ENCODE measurements at regions not wholly inside any gene's neighbourhood (a gene's known extent, or its start where the extent isn't known, plus 50 kb on each side); places are given as distances from the start of the nearest gene placed in this dataset.
A peak's percentile ranks its signal among the peaks of the same experiment; 100 is the strongest.

DNA sequence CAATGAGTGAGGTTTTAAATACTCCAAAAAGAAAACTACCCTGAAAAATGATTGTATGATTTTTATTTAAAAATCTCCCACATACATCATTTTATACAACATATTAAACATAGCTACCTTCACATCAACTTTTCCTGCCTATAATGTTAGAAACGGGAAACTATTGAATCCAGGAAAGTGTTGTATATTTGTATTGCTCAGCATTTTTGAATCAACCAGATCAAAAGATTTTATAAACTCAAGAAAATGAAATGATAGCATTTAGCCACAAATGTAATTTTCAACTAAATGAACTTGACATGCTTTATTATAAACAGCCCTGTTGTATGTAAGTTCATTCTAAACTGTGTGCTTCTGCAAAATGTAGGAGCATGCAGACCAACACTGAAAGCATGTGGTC lies 124.6 kb upstream of the SLC10A2 start:
- DNase-seq (ENCODE audit: insufficient read length, low spot score) (no peak), FAIRE-seq (no peak)
- TF ChIP-seq TAF1 (IDR thresholded peaks at IDR 0.05; ENCODE audit: low read depth, low read length) (no peak), SPI1 (IDR thresholded peaks at IDR 0.05; ENCODE audit: low read depth, low read length) (no peak), POLR2A (IDR thresholded peaks at IDR 0.05; ENCODE audit: low read depth, low read length) (no peak), POU2F2 (IDR thresholded peaks at IDR 0.05; ENCODE audit: low read depth, low read length) (no peak), PAX5 (IDR thresholded peaks at IDR 0.05; ENCODE audit: insufficient read depth, low read length, severe bottlenecking) (no peak), POLR2AphosphoS5 (IDR thresholded peaks at IDR 0.05; ENCODE audit: low read depth, low read length) (no peak)

DNA sequence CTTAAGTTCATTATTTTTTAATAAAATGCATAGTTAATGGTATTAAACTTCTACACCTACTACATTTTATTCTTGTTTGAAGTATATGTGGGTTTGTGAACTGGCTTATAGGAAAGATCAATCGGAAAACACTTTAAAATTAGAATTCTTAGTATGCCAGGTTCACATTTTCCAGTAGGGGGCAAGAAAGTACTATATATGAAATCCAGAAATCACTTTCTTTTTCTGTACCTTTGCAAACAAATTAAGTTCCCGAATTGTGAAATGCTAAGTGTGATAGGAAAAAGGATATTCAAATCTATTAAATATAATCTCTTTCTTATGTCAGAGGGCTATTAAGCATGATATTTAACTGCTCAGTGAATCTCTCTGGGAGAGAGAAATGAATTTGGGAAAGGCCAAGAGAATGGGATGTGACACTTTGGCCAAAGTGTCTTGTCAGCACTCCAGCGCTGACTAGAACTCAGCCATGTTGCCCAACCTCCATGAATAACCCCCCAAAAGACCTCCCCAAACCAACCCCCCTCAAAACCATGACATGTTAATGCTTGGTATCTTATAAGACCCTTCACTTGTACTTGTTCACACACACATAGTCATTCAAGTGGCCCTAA lies 122.6 kb upstream of the SLC10A2 start:
- DNase-seq (ENCODE audit: insufficient read length, low spot score) = no peak
- no peak for FAIRE-seq
- TF ChIP-seq POU2F2 (IDR thresholded peaks at IDR 0.05; ENCODE audit: low read depth, low read length) (no peak), POLR2A (IDR thresholded peaks at IDR 0.05; ENCODE audit: low read depth, low read length) (no peak), PAX5 (IDR thresholded peaks at IDR 0.05; ENCODE audit: insufficient read depth, low read length, severe bottlenecking) (no peak), TAF1 (IDR thresholded peaks at IDR 0.05; ENCODE audit: low read depth, low read length) (no peak), POLR2AphosphoS5 (IDR thresholded peaks at IDR 0.05; ENCODE audit: low read depth, low read length) (no peak), SPI1 (IDR thresholded peaks at IDR 0.05; ENCODE audit: low read depth, low read length) (no peak)

GRCh38 chr13:103187721-103188156 lies 121.5 kb upstream of the SLC10A2 start:
- TF ChIP-seq TAF1 (IDR thresholded peaks at IDR 0.05; ENCODE audit: low read depth, low read length) (no peak), SPI1 (IDR thresholded peaks at IDR 0.05; ENCODE audit: low read depth, low read length) (no peak), POLR2A (IDR thresholded peaks at IDR 0.05; ENCODE audit: low read depth, low read length) (no peak), POLR2AphosphoS5 (IDR thresholded peaks at IDR 0.05; ENCODE audit: low read depth, low read length) (no peak), PAX5 (IDR thresholded peaks at IDR 0.05; ENCODE audit: insufficient read depth, low read length, severe bottlenecking) (no peak), POU2F2 (IDR thresholded peaks at IDR 0.05; ENCODE audit: low read depth, low read length) (no peak)
- no peak for FAIRE-seq
- no peak for DNase-seq (ENCODE audit: insufficient read length, low spot score)

- FAIRE-seq (no peak), DNase-seq (ENCODE audit: insufficient read length, low spot score) (no peak)
- TF ChIP-seq PAX5 (IDR thresholded peaks at IDR 0.05; ENCODE audit: insufficient read depth, low read length, severe bottlenecking) = no peak
- no peak for TF ChIP-seq POU2F2 (IDR thresholded peaks at IDR 0.05; ENCODE audit: low read depth, low read length)
- TF ChIP-seq POLR2A (IDR thresholded peaks at IDR 0.05; ENCODE audit: low read depth, low read length) = no peak
- no peak for TF ChIP-seq TAF1 (IDR thresholded peaks at IDR 0.05; ENCODE audit: low read depth, low read length)
- TF ChIP-seq SPI1 (IDR thresholded peaks at IDR 0.05; ENCODE audit: low read depth, low read length) = peak; percentile 84
- no peak for TF ChIP-seq POLR2AphosphoS5 (IDR thresholded peaks at IDR 0.05; ENCODE audit: low read depth, low read length)
Observed at GRCh38 chr13:103184413-103184812, 118.2 kb upstream of the SLC10A2 start.

DNA sequence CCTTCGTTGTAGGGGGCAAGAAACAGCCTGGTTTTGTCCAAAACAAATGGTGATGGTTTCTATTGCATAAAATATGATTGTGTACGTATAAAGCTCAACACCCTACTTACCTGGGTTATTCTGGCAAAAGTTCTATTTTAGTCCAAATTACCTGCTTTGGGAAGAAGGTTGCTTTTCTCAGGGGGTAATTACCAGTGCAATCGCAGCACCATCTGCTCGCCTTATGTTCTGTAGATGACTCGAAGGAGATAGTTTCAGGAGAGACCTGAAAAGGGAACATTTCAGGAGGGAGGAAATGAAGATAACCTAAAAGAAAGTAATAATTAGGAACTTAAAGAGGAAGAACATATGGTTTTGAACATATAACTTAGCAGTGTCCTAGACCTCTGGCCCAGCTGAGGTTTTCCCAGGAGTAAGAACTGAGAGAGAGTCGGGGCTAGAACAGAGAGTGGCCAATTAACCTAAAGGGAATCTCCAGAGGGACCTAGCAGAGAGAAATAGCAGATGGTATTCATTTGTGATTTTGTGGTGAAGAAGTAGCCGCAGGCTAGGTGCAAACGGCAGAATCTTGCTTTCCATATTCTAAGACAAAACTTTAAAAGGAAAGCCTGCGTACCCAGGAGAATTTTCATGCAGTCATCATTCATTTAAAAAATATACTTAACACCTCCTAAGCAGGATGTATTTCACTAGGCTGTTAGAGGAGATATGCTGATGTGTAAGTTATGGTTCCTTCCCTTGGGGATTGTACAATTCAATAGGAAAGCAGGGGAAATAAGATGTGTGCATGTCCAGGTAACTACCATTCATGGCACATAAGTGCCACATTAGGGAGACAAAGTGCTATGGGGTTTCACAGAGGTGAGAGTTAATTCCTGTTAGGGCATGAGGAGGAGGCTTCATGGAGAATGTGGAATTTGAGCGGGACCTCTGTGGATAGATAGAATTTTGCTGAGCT lies 113.0 kb upstream of the SLC10A2 start:
- FAIRE-seq (peak; percentile 9), DNase-seq (ENCODE audit: insufficient read length, low spot score) (no peak)
- TF ChIP-seq POLR2A (IDR thresholded peaks at IDR 0.05; ENCODE audit: low read depth, low read length) = no peak
- no peak for TF ChIP-seq TAF1 (IDR thresholded peaks at IDR 0.05; ENCODE audit: low read depth, low read length)
- TF ChIP-seq POU2F2 (IDR thresholded peaks at IDR 0.05; ENCODE audit: low read depth, low read length) = no peak
- no peak for TF ChIP-seq PAX5 (IDR thresholded peaks at IDR 0.05; ENCODE audit: insufficient read depth, low read length, severe bottlenecking)
- TF ChIP-seq SPI1 (IDR thresholded peaks at IDR 0.05; ENCODE audit: low read depth, low read length) = no peak
- TF ChIP-seq POLR2AphosphoS5 (IDR thresholded peaks at IDR 0.05; ENCODE audit: low read depth, low read length) = no peak

DNA sequence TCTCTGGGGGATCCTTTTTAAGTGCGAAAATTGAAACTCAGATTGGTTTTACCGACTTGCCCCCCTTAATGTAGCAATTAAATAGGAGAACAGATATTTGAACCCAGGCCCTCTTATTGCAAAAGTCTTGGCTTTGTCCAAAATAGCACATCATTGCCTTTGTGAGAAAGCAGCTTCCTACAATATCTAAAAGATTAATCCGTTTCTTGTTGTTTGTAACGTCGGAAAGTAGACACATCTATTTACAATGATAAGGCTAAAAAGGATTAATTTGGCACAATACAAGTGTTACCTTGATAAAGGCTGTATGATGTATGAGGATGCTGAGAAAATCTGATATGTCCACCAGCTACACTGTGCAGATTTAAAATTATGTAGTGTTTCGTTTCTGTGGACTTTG lies 108.7 kb upstream of the SLC10A2 start:
- DNase-seq (ENCODE audit: insufficient read length, low spot score) = no peak
- FAIRE-seq = no peak
- no peak for TF ChIP-seq POLR2AphosphoS5 (IDR thresholded peaks at IDR 0.05; ENCODE audit: low read depth, low read length)
- TF ChIP-seq POLR2A (IDR thresholded peaks at IDR 0.05; ENCODE audit: low read depth, low read length) = no peak
- TF ChIP-seq SPI1 (IDR thresholded peaks at IDR 0.05; ENCODE audit: low read depth, low read length) = no peak
- TF ChIP-seq POU2F2 (IDR thresholded peaks at IDR 0.05; ENCODE audit: low read depth, low read length) = no peak
- TF ChIP-seq PAX5 (IDR thresholded peaks at IDR 0.05; ENCODE audit: insufficient read depth, low read length, severe bottlenecking) = no peak
- TF ChIP-seq TAF1 (IDR thresholded peaks at IDR 0.05; ENCODE audit: low read depth, low read length) = no peak

DNA sequence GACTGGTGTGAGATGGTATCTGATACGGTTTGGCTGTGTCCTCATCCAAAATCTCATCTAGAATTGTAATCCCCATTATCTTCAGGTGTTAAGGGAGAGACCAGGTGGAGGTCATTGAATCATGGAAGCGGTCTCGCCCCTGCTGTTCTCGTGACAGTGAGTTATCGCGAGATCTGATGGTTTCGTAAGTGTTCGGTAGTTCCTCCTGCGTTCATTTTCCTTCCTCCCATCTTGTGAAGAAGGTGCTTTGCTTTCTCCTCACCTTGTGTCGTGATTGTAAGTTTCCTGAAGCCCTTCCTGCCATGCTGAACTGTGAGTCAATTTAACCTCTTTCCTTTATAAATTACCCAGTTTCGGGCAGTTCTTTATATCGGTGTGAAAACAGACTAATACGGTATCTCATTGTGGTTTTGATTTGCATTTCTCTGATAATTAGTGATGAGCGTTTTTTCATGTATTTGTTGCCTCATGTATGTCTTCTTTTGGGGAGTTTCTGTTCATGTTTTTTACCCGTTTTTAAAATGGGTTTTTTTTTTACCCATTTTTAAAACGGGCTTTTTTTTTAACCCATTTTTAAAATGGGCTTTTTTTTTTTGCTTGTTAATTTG lies 102.8 kb upstream of the SLC10A2 start:
- DNase-seq (ENCODE audit: insufficient read length, low spot score) = no peak
- FAIRE-seq = no peak
- TF ChIP-seq POU2F2 (IDR thresholded peaks at IDR 0.05; ENCODE audit: low read depth, low read length) = no peak
- no peak for TF ChIP-seq TAF1 (IDR thresholded peaks at IDR 0.05; ENCODE audit: low read depth, low read length)
- no peak for TF ChIP-seq PAX5 (IDR thresholded peaks at IDR 0.05; ENCODE audit: insufficient read depth, low read length, severe bottlenecking)
- no peak for TF ChIP-seq POLR2A (IDR thresholded peaks at IDR 0.05; ENCODE audit: low read depth, low read length)
- TF ChIP-seq SPI1 (IDR thresholded peaks at IDR 0.05; ENCODE audit: low read depth, low read length) = no peak
- TF ChIP-seq POLR2AphosphoS5 (IDR thresholded peaks at IDR 0.05; ENCODE audit: low read depth, low read length) = no peak

DNA sequence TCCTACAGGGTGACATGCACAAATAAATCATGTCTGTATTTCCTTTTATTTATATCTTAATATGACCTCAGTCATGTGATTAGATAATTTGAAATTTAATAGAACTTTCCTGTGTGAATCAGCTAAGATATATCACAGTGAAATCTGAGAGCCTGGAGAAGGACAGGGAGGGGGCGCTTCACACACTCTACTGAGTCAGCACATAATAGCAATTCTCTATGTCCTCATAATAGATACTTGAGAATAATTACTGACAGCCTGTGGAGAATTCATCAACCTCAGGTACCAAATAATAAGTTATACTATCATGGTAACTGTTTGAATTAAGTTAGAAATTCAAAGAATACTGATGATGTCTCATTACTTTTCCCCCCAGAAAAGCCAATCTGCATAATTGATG lies 98.0 kb upstream of the SLC10A2 start:
- FAIRE-seq (no peak), DNase-seq (ENCODE audit: insufficient read length, low spot score) (no peak)
- TF ChIP-seq POLR2AphosphoS5 (IDR thresholded peaks at IDR 0.05; ENCODE audit: low read depth, low read length) (no peak), TAF1 (IDR thresholded peaks at IDR 0.05; ENCODE audit: low read depth, low read length) (no peak), POU2F2 (IDR thresholded peaks at IDR 0.05; ENCODE audit: low read depth, low read length) (no peak), POLR2A (IDR thresholded peaks at IDR 0.05; ENCODE audit: low read depth, low read length) (no peak), PAX5 (IDR thresholded peaks at IDR 0.05; ENCODE audit: insufficient read depth, low read length, severe bottlenecking) (no peak), SPI1 (IDR thresholded peaks at IDR 0.05; ENCODE audit: low read depth, low read length) (no peak)

- TF ChIP-seq POU2F2 (IDR thresholded peaks at IDR 0.05; ENCODE audit: low read depth, low read length) (no peak), PAX5 (IDR thresholded peaks at IDR 0.05; ENCODE audit: insufficient read depth, low read length, severe bottlenecking) (no peak), POLR2AphosphoS5 (IDR thresholded peaks at IDR 0.05; ENCODE audit: low read depth, low read length) (no peak), POLR2A (IDR thresholded peaks at IDR 0.05; ENCODE audit: low read depth, low read length) (no peak), SPI1 (IDR thresholded peaks at IDR 0.05; ENCODE audit: low read depth, low read length) (no peak), TAF1 (IDR thresholded peaks at IDR 0.05; ENCODE audit: low read depth, low read length) (no peak)
- DNase-seq (ENCODE audit: insufficient read length, low spot score) = no peak
- FAIRE-seq = no peak
Observed at GRCh38 chr13:103161476-103161875, 95.3 kb upstream of the SLC10A2 start.

All from GM12891 (cell line).